ENCODE measurements at regions not wholly inside any gene's neighbourhood (a gene's known extent, or its start where the extent isn't known, plus 50 kb on each side); places are given as distances from the start of the nearest gene placed in this dataset.

DNA sequence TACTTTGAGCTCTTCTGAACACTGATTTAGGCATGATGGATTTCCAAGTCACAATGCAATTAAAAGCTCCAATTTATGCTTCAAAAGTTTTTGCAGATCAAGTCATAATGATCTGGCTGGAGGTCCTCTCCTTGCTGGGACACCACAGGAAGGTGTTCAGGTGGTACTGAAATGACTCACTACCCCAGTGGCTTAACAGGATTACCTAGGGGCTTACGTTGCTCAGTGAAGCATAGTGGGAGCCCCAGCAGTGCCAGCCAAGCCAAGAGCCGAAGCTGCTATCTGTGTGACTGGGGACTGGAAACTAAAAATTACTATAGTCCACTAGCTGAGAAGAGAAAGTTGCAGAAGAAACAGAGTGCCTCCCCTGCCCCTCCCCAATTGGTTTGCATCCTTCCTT lies 110.1 kb upstream of the LPP start:
- TF ChIP-seq, protein P1, sequence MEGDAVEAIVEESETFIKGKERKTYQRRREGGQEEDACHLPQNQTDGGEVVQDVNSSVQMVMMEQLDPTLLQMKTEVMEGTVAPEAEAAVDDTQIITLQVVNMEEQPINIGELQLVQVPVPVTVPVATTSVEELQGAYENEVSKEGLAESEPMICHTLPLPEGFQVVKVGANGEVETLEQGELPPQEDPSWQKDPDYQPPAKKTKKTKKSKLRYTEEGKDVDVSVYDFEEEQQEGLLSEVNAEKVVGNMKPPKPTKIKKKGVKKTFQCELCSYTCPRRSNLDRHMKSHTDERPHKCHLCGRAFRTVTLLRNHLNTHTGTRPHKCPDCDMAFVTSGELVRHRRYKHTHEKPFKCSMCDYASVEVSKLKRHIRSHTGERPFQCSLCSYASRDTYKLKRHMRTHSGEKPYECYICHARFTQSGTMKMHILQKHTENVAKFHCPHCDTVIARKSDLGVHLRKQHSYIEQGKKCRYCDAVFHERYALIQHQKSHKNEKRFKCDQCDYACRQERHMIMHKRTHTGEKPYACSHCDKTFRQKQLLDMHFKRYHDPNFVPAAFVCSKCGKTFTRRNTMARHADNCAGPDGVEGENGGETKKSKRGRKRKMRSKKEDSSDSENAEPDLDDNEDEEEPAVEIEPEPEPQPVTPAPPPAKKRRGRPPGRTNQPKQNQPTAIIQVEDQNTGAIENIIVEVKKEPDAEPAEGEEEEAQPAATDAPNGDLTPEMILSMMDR (conservative IDR thresholded peaks at IDR 0.05) = no peak
- no peak overlapping the region for H3K27ac ChIP-seq

- TF ChIP-seq, protein P1 (conservative IDR thresholded peaks at IDR 0.05) = no peak
Observed at GRCh38 chr3:188046561-188047211, 107.3 kb upstream of the LPP start.

DNA sequence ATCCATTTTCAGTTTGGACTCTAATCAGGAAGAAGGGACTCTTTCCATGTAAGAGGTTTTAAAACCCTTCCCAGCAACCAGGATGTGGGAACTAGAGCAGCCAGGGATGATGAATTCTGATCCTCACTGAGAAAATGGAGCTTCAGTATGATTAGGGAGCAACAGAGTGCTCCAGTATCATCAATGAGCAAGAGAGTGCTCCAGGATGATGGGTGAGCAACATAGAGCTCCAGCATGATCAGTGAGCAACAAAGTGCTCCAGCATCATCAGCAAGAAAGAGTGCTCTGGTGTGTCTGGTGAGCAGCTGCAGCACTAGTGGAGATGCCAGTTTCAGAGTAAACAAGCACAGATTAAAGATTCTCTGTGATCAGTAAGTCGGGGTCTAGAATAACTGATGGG lies 106.4 kb upstream of the LPP start:
- TF ChIP-seq, protein P1 (conservative IDR thresholded peaks at IDR 0.05) = no peak
- no peak overlapping the region for H3K27ac ChIP-seq

More at GRCh38 chr3:188046561-188047211, 107.3 kb upstream of the LPP start:
- H3K27ac ChIP-seq = no peak overlapping the region

GRCh38 chr3:188049606-188050530 lies 104.1 kb upstream of the LPP start:
- H3K27ac ChIP-seq = no peak overlapping the region
- TF ChIP-seq, protein P1 (conservative IDR thresholded peaks at IDR 0.05) = no peak

DNA sequence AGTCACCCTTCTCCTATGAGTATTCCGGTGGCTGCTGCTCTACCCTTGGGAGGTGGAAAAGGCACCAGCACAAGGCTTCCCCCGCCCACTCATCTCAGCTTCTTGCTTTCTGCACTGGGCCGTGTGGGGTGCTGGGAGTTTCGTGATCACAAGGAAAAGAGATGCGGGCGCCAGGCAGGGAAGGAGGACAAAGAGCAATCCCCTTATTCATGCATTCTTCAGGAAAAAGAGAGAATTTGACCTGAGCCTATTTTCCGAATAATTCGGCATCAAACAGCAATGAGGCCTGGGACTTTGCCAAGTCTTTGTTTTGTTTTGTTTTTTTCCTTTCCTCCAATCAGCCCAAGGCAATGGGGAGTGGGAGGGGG lies 102.2 kb upstream of the LPP start:
- TF ChIP-seq, protein P1 (conservative IDR thresholded peaks at IDR 0.05) = no peak
- H3K27ac ChIP-seq = no peak overlapping the region

- peak overlapping the region; percentile 34 for H3K27ac ChIP-seq
- TF ChIP-seq, protein P1 (conservative IDR thresholded peaks at IDR 0.05) = no peak
Observed at GRCh38 chr3:188052169-188053035, 101.6 kb upstream of the LPP start.

DNA sequence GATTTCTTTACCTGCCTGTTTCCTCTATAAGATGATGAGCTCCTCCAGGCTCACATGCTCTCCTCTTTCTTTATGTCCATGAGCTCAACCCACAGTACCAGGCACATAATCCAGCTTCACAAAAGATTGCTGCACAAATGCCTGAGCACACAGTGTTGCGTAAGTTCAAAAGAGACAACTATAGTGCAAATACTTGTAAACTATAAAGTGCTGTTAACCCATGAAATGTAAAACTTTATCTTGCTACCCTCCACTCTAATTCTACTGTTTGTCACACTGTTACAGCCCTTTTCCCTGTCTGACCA lies 101.0 kb upstream of the LPP start:
- TF ChIP-seq, protein P1 (conservative IDR thresholded peaks at IDR 0.05) = no peak
- H3K27ac ChIP-seq = peak overlapping the region; percentile 34

All from VCaP (cell line).